HEK293 (cell line): ENCODE measurements at regions not wholly inside any gene's neighbourhood (a gene's known extent, or its start where the extent isn't known, plus 50 kb on each side); places are given as distances from the start of the nearest gene placed in this dataset.

Experiments used
- CTCF ChIA-PET: fragments of 350-600 bp; formaldehyde crosslinking; extraction: SDS; loops from one replicate; lab custom pipeline; 2021; ENCODE audit warnings: antibody characterized with exemption; lab: Yijun Ruan, JAX
- POLR2A ChIA-PET: fragments of 300-600 bp; formaldehyde crosslinking; extraction: SDS; loops from one replicate; lab custom pipeline; 2020; ENCODE audit warnings: antibody characterized with exemption, inconsistent platforms; lab: Yijun Ruan, JAX
- H3K27ac ChIP-seq: fragments of 200-500 bp; sonication (Bioruptor generic); 2 replicates; pipeline ENCODE4 v1.5.1; 2014; ENCODE audit warnings: low read depth, low read length, control low read depth, inconsistent platforms; ENCODE audit errors: extremely low read depth
- H3K36me3 ChIP-seq, 2 experiments: fragments of 200-500 bp in 1 of 2; sonication (Bioruptor generic) in 1 of 2; 1 replicate in 1 of 2; 2 replicates in 1 of 2; pipeline ENCODE4 v1.5.1; 2014 to 2017; ENCODE audit warnings: inconsistent platforms in 2 of 2, low read length in 2 of 2; ENCODE audit not compliant: control insufficient read depth in 2 of 2, insufficient read depth in 1 of 2
- H3K4me1 ChIP-seq: fragments of 200-500 bp; sonication (Bioruptor generic); 2 replicates; pipeline ENCODE4 v1.5.1; 2014; ENCODE audit warnings: mild to moderate bottlenecking, low read length, inconsistent platforms; ENCODE audit not compliant: control insufficient read depth, insufficient read depth
- H3K4me3 ChIP-seq: 2 replicates; pipeline ENCODE4 v1.5.1; 2011; ENCODE audit warnings: low read depth, mild to moderate bottlenecking, control low read depth, low read length, moderate library complexity
- H3K9me3 ChIP-seq: fragments of 200-500 bp; sonication (Bioruptor generic); 2 replicates; pipeline ENCODE4 v1.5.1; 2014; ENCODE audit warnings: low read depth, low read length, inconsistent platforms; ENCODE audit not compliant: control insufficient read depth, insufficient read depth
- ATF2 ChIP-seq: fragments of 450-650 bp; formaldehyde crosslinking; IDR thresholded peaks from 2 replicates; pipeline ENCODE4 v1.5.1; 2016; ENCODE audit warnings: missing biosample characterization, missing genetic modification characterization, low read depth
- BCL11A ChIP-seq: fragments of 450-650 bp; formaldehyde crosslinking; IDR thresholded peaks from 2 replicates; pipeline ENCODE4 v1.5.1; 2016; ENCODE audit warnings: low read depth, missing biosample characterization, missing genetic modification characterization
- GLI4 ChIP-seq: fragments of 450-650 bp; formaldehyde crosslinking; IDR thresholded peaks from 2 replicates; pipeline ENCODE4 v1.5.1; 2016; ENCODE audit warnings: missing biosample characterization, missing genetic modification characterization
- KLF1 ChIP-seq: fragments of 450-650 bp; formaldehyde crosslinking; IDR thresholded peaks from 2 replicates; pipeline ENCODE4 v1.5.1; 2016; ENCODE audit warnings: missing biosample characterization, missing genetic modification characterization
- OVOL3 ChIP-seq: fragments of 450-650 bp; formaldehyde crosslinking; IDR thresholded peaks from 2 replicates; pipeline ENCODE4 v1.5.1; 2016; ENCODE audit warnings: missing biosample characterization, missing genetic modification characterization
- TRIM28 ChIP-seq: IDR thresholded peaks from 2 replicates; pipeline ENCODE4 v1.6.1; 2011; ENCODE audit warnings: low read length, control low read depth, borderline replicate concordance
- ZBTB49 ChIP-seq: fragments of 450-650 bp; formaldehyde crosslinking; IDR thresholded peaks from 2 replicates; pipeline ENCODE4 v1.5.1; 2016; ENCODE audit warnings: missing biosample characterization, missing genetic modification characterization, low read depth
- ZNF169 ChIP-seq: fragments of 450-650 bp; formaldehyde crosslinking; IDR thresholded peaks from 2 replicates; pipeline ENCODE4 v1.5.1; 2016; ENCODE audit warnings: missing biosample characterization, missing genetic modification characterization
- ZNF211 ChIP-seq: fragments of 450-650 bp; formaldehyde crosslinking; IDR thresholded peaks from 2 replicates; pipeline ENCODE4 v1.5.1; 2016; ENCODE audit warnings: low read depth, missing biosample characterization, missing genetic modification characterization
- ZNF248 ChIP-seq: fragments of 450-650 bp; formaldehyde crosslinking; IDR thresholded peaks from 2 replicates; pipeline ENCODE4 v1.5.1; 2017; ENCODE audit warnings: missing biosample characterization, missing genetic modification characterization
- ZNF274 ChIP-seq, 2 experiments: fragments of 200-500 bp in 1 of 2; fragments of 450-650 bp in 1 of 2; sonication (Bioruptor generic) in 1 of 2; formaldehyde crosslinking in 1 of 2; IDR thresholded peaks; 2 replicates each; pipeline versions ENCODE4 v1.5.1 to v1.6.1; 2014 to 2016; ENCODE audit warnings: borderline replicate concordance in 1 of 2, inconsistent platforms in 1 of 2, low read length in 1 of 2, missing biosample characterization in 1 of 2, missing genetic modification characterization in 1 of 2
- ZNF398 ChIP-seq: fragments of 450-650 bp; formaldehyde crosslinking; IDR thresholded peaks from 2 replicates; pipeline ENCODE4 v1.5.1; 2017; ENCODE audit warnings: missing biosample characterization, missing genetic modification characterization
- ZNF416 ChIP-seq: fragments of 450-650 bp; formaldehyde crosslinking; IDR thresholded peaks from 2 replicates; pipeline ENCODE4 v1.5.1; 2016; ENCODE audit warnings: missing biosample characterization, missing genetic modification characterization
- ZNF514 ChIP-seq: fragments of 450-650 bp; formaldehyde crosslinking; IDR thresholded peaks from 2 replicates; pipeline ENCODE4 v1.5.1; 2016; ENCODE audit warnings: missing biosample characterization, missing genetic modification characterization
- ZNF555 ChIP-seq: fragments of 450-650 bp; formaldehyde crosslinking; conservative IDR thresholded peaks from 2 replicates; pipeline ENCODE4 v1.5.1; 2017; ENCODE audit warnings: missing biosample characterization, mild to moderate bottlenecking, missing genetic modification characterization, inconsistent platforms
- ZNF560 ChIP-seq: fragments of 450-650 bp; formaldehyde crosslinking; IDR thresholded peaks from 2 replicates; pipeline ENCODE4 v1.5.1; 2017; ENCODE audit warnings: missing biosample characterization, missing genetic modification characterization, borderline replicate concordance
- ZNF561 ChIP-seq: fragments of 450-650 bp; IDR thresholded peaks from 2 replicates; pipeline ENCODE4 v1.5.1; 2018; ENCODE audit warnings: missing biosample characterization, missing genetic modification characterization, borderline replicate concordance
- ZNF654 ChIP-seq: fragments of 450-650 bp; formaldehyde crosslinking; IDR thresholded peaks from 2 replicates; pipeline ENCODE4 v1.5.1; 2016; ENCODE audit warnings: low read depth, missing biosample characterization, missing genetic modification characterization
- ZNF785 ChIP-seq: fragments of 450-650 bp; formaldehyde crosslinking; IDR thresholded peaks from 2 replicates; pipeline ENCODE4 v1.5.1; 2016; ENCODE audit warnings: missing biosample characterization, missing genetic modification characterization
- TF ChIP-seq, protein P1 (sequence below): fragments of 450-650 bp; formaldehyde crosslinking; IDR thresholded peaks from 2 replicates; pipeline ENCODE4 v1.5.1; 2016; ENCODE audit warnings: missing biosample characterization, missing genetic modification characterization

GRCh38 chr9:3704890-3705289 is 179.1 kb upstream of the RFX3 start (continued):
- no peak for TF ChIP-seq ZNF416 (tag by site-specific recombination)
- no peak for TF ChIP-seq ZBTB49 (tag by site-specific recombination)
- TF ChIP-seq ZNF785 (tag by site-specific recombination) = no peak
- no peak for TF ChIP-seq ZNF398
- TF ChIP-seq, all 188 proteins: peak for 0

- TF ChIP-seq TRIM28 (no peak), ATF2 (tag by site-specific recombination) (peak; percentile 83), ZNF561 (tag by site-specific recombination) (no peak)
- no peaks in the 10 kb centered on the region for H3K4me1 ChIP-seq
- H3K4me3 ChIP-seq = no peak overlapping the region
- no peaks in the 10 kb centered on the region for H3K9me3 ChIP-seq
- no peak overlapping the region for H3K27ac ChIP-seq
- H3K36me3 ChIP-seq = no peaks in the 10 kb centered on the region
- ChIA-PET POLR2A (no interaction called here), CTCF (interaction anchor here (0.7 kb wide), 2 partner anchors 18 to 30 kb away, joined by 3 read pairs; no protein-coding TSS in a partner anchor)
These were observed 175.0 kb upstream of the RFX3 start for GRCh38 chr9:3700772-3701171.

DNA sequence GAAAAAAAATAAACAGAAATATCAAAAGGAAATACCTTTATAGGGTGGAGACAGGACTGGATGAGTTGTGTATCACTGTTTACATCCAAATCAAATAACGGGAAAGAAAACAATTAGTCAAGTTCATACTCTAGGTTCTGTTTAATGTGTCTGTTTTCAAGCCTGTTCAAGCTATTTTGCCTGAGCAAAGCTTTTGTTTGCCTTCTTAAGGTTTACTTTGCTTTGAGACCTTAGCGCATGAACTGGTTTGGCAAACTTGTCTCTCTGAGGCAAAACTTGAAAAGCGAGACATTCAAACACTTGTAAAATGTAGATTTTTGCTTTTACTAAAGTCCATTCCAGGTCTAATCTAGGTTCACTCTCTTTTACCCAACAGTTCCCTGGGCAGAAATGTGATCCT is 174.1 kb upstream of the RFX3 start:
- TF ChIP-seq OVOL3 (tag by site-specific recombination) = no peak
- TF ChIP-seq ZNF248 (tag by site-specific recombination) = no peak
- TF ChIP-seq ZNF514 (tag by site-specific recombination) = no peak
- TF ChIP-seq ZNF555 (tag by site-specific recombination) = no peak
- no peak for TF ChIP-seq ZNF654 (tag by site-specific recombination)
- Histone ChIP-seq H3K4me3 (no peak overlapping the region), H3K9me3 (no peaks in the 10 kb centered on the region), H3K27ac (no peak overlapping the region), H3K4me1 (no peaks in the 10 kb centered on the region), H3K36me3 (no peaks in the 10 kb centered on the region)
- POLR2A ChIA-PET = no interaction called here
- CTCF ChIA-PET = interaction anchor here (1.4 kb wide), 1 partner anchor 233 kb away, joined by 3 read pairs; no protein-coding TSS in a partner anchor

DNA sequence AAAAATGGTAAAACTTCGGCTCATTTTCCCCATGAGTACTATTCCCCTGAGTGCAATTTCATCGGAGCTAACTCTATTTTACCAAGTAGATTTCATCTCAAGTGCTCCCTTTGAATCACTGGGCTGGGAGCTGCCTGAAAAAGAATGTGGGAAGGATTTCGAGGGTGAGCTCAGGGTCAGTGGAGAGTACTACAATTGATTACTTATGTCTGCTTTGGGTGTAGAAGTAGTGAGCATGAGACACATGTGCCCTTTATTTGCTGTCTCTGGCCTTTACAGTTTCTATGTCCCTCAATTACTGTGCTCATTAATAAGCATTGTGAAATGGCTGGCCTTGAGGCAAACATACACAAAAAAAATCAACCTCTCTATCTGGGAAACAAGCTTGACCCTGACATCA is 172.7 kb upstream of the RFX3 start:
- no peak overlapping the region for H3K27ac ChIP-seq
- no peaks in the 10 kb centered on the region for H3K36me3 ChIP-seq
- ChIA-PET POLR2A (no interaction called here), CTCF (interaction anchor here (0.6 to 1.4 kb wide), 3 partner anchors 231 to 457 kb away, joined by 3 read pairs; no protein-coding TSS in a partner anchor)
- H3K4me3 ChIP-seq = no peak overlapping the region
- no peaks in the 10 kb centered on the region for H3K9me3 ChIP-seq
- no peaks in the 10 kb centered on the region for H3K4me1 ChIP-seq
- TF ChIP-seq, protein P1, sequence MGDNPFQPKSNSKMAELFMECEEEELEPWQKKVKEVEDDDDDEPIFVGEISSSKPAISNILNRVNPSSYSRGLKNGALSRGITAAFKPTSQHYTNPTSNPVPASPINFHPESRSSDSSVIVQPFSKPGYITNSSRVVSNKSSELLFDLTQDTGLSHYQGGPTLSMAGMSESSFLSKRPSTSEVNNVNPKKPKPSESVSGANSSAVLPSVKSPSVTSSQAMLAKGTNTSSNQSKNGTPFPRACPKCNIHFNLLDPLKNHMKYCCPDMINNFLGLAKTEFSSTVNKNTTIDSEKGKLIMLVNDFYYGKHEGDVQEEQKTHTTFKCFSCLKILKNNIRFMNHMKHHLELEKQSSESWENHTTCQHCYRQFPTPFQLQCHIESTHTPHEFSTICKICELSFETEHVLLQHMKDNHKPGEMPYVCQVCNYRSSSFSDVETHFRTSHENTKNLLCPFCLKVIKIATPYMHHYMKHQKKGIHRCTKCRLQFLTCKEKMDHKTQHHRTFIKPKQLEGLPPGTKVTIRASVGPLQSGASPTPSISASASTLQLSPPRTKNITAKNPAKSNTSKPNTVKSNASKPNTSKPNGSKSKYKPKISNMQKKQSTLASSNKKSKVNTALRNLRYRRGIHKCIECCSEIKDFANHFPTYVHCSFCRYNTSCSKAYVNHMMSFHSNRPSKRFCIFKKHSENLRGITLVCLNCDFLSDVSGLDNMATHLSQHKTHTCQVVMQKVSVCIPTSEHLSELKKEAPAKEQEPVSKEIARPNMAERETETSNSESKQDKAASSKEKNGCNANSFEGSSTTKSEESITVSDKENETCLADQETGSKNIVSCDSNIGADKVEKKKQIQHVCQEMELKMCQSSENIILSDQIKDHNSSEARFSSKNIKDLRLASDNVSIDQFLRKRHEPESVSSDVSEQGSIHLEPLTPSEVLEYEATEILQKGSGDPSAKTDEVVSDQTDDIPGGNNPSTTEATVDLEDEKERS = no peak
- TF ChIP-seq ZNF274 (IDR thresholded peaks at IDR 0.05; ENCODE audit: low read length) (no peak), ZNF274 (tag by site-specific recombination; IDR thresholded peaks at IDR 0.05; ENCODE audit: borderline replicate concordance) (no peak), KLF1 (tag by site-specific recombination) (no peak), BCL11A (tag by site-specific recombination) (no peak), ZNF169 (tag by site-specific recombination) (no peak), ZNF560 (tag by site-specific recombination) (no peak), GLI4 (tag by site-specific recombination) (no peak), ZNF211 (tag by site-specific recombination) (no peak)
